ENCODE measurements at regions not wholly inside any gene's neighbourhood (a gene's known extent, or its start where the extent isn't known, plus 50 kb on each side); places are given as distances from the start of the nearest gene placed in this dataset.

- no peak for TF ChIP-seq CTCF (IDR thresholded peaks at IDR 0.05)
- no peak for TF ChIP-seq EZH2 (IDR thresholded peaks at IDR 0.05; ENCODE audit: borderline replicate concordance, insufficient read depth, low read depth, low read length, poor library complexity, severe bottlenecking)
Observed at GRCh38 chr11:135027461-135027860, 615.4 kb upstream of the B3GAT1 start.
